ENCODE measurements at regions not wholly inside any gene's neighbourhood (a gene's known extent, or its start where the extent isn't known, plus 50 kb on each side); places are given as distances from the start of the nearest gene placed in this dataset.
"Not testable (repeated sequence)": the region's sequence is repeated elsewhere in the genome, so short reads cannot be mapped to it uniquely, and the experiment has no call there.

- in situ Hi-C loops (cut with MboI; ENCODE audit: low sequenced_read_pairs) = not testable (repeated sequence)
These were observed 77.5 kb upstream of the ZPLD1 start for GRCh38 chr3:102357313-102357712.

- in situ Hi-C loops (cut with MboI; ENCODE audit: low sequenced_read_pairs) = no loop called here
These were observed 74.5 kb upstream of the ZPLD1 start for GRCh38 chr3:102360183-102360860.

- in situ Hi-C loops (cut with MboI; ENCODE audit: low sequenced_read_pairs) = no loop called here
These were observed 73.7 kb upstream of the ZPLD1 start for GRCh38 chr3:102361101-102361500.

GRCh38 chr3:102366116-102366515, 68.7 kb upstream of the ZPLD1 start:
- in situ Hi-C loops (cut with MboI; ENCODE audit: low sequenced_read_pairs) = not testable (repeated sequence)

- in situ Hi-C loops (cut with MboI; ENCODE audit: low sequenced_read_pairs) = no loop called here
These were observed 59.8 kb upstream of the ZPLD1 start for GRCh38 chr3:102374863-102375634.

- in situ Hi-C loops (cut with MboI; ENCODE audit: low sequenced_read_pairs) = no loop called here
These were observed 56.6 kb upstream of the ZPLD1 start for GRCh38 chr3:102378216-102378615.

- in situ Hi-C loops (cut with MboI; ENCODE audit: low sequenced_read_pairs) = not testable (repeated sequence)
These were observed 52.6 kb upstream of the ZPLD1 start for GRCh38 chr3:102382201-102382600.
